ENCODE measurements at regions not wholly inside any gene's neighbourhood (a gene's known extent, or its start where the extent isn't known, plus 50 kb on each side); places are given as distances from the start of the nearest gene placed in this dataset.

- TF ChIP-seq TCF7 (CRISPR knock-in tag; IDR thresholded peaks at IDR 0.05; ENCODE audit: low read depth) (no peak), NR2C2 (CRISPR knock-in tag; IDR thresholded peaks at IDR 0.05) (no peak), USF1 (CRISPR knock-in tag; IDR thresholded peaks at IDR 0.05) (no peak), ELF4 (CRISPR knock-in tag; IDR thresholded peaks at IDR 0.05; ENCODE audit: low read depth) (no peak), IRF1 (CRISPR knock-in tag; IDR thresholded peaks at IDR 0.05) (no peak), CREB1 (CRISPR knock-in tag; IDR thresholded peaks at IDR 0.05) (no peak), ATF2 (CRISPR knock-in tag; IDR thresholded peaks at IDR 0.05; ENCODE audit: borderline replicate concordance, low read depth) (no peak), SP1 (CRISPR knock-in tag; conservative IDR thresholded peaks at IDR 0.05) (no peak), RORB (CRISPR knock-in tag; IDR thresholded peaks at IDR 0.05) (no peak)
- TF ChIP-seq, protein P1, sequence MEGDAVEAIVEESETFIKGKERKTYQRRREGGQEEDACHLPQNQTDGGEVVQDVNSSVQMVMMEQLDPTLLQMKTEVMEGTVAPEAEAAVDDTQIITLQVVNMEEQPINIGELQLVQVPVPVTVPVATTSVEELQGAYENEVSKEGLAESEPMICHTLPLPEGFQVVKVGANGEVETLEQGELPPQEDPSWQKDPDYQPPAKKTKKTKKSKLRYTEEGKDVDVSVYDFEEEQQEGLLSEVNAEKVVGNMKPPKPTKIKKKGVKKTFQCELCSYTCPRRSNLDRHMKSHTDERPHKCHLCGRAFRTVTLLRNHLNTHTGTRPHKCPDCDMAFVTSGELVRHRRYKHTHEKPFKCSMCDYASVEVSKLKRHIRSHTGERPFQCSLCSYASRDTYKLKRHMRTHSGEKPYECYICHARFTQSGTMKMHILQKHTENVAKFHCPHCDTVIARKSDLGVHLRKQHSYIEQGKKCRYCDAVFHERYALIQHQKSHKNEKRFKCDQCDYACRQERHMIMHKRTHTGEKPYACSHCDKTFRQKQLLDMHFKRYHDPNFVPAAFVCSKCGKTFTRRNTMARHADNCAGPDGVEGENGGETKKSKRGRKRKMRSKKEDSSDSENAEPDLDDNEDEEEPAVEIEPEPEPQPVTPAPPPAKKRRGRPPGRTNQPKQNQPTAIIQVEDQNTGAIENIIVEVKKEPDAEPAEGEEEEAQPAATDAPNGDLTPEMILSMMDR (IDR thresholded peaks at IDR 0.05): no peak
- TF ChIP-seq, protein P2, sequence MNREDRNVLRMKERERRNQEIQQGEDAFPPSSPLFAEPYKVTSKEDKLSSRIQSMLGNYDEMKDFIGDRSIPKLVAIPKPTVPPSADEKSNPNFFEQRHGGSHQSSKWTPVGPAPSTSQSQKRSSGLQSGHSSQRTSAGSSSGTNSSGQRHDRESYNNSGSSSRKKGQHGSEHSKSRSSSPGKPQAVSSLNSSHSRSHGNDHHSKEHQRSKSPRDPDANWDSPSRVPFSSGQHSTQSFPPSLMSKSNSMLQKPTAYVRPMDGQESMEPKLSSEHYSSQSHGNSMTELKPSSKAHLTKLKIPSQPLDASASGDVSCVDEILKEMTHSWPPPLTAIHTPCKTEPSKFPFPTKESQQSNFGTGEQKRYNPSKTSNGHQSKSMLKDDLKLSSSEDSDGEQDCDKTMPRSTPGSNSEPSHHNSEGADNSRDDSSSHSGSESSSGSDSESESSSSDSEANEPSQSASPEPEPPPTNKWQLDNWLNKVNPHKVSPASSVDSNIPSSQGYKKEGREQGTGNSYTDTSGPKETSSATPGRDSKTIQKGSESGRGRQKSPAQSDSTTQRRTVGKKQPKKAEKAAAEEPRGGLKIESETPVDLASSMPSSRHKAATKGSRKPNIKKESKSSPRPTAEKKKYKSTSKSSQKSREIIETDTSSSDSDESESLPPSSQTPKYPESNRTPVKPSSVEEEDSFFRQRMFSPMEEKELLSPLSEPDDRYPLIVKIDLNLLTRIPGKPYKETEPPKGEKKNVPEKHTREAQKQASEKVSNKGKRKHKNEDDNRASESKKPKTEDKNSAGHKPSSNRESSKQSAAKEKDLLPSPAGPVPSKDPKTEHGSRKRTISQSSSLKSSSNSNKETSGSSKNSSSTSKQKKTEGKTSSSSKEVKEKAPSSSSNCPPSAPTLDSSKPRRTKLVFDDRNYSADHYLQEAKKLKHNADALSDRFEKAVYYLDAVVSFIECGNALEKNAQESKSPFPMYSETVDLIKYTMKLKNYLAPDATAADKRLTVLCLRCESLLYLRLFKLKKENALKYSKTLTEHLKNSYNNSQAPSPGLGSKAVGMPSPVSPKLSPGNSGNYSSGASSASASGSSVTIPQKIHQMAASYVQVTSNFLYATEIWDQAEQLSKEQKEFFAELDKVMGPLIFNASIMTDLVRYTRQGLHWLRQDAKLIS (CRISPR knock-in tag; IDR thresholded peaks at IDR 0.05; ENCODE audit: borderline replicate concordance): no peak
- TF ChIP-seq, protein P3, sequence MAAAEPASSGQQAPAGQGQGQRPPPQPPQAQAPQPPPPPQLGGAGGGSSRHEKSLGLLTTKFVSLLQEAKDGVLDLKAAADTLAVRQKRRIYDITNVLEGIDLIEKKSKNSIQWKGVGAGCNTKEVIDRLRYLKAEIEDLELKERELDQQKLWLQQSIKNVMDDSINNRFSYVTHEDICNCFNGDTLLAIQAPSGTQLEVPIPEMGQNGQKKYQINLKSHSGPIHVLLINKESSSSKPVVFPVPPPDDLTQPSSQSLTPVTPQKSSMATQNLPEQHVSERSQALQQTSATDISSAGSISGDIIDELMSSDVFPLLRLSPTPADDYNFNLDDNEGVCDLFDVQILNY (CRISPR knock-in tag; IDR thresholded peaks at IDR 0.05): no peak
- TF ChIP-seq, protein P4, sequence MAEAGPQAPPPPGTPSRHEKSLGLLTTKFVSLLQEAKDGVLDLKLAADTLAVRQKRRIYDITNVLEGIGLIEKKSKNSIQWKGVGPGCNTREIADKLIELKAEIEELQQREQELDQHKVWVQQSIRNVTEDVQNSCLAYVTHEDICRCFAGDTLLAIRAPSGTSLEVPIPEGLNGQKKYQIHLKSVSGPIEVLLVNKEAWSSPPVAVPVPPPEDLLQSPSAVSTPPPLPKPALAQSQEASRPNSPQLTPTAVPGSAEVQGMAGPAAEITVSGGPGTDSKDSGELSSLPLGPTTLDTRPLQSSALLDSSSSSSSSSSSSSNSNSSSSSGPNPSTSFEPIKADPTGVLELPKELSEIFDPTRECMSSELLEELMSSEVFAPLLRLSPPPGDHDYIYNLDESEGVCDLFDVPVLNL (CRISPR knock-in tag; IDR thresholded peaks at IDR 0.05; ENCODE audit: borderline replicate concordance, low read depth): no peak
Observed at GRCh38 chr2:66322506-66323260, 112.2 kb upstream of the MEIS1 start.

All from WTC11 (cell line).